Superior temporal gyrus (tissue), 1 donor: ENCODE measurements at regions not wholly inside any gene's neighbourhood (a gene's known extent, or its start where the extent isn't known, plus 50 kb on each side); places are given as distances from the start of the nearest gene placed in this dataset.
"Not testable (repeated sequence)": the region's sequence is repeated elsewhere in the genome, so short reads cannot be mapped to it uniquely, and the experiment has no call there.

ENCODE experiments used
- DNase-seq: peaks from one replicate; pipeline ENCODE4 v3.0.0-alpha.2; 2016; ENCODE audit errors: extremely low spot score

- no peak for DNase-seq
Observed at GRCh38 chr1:224791362-224791941, 138.0 kb upstream of the DNAH14 start.

GRCh38 chr1:224795591-224795990 lies 133.9 kb upstream of the DNAH14 start:
- DNase-seq, result no peak

GRCh38 chr1:224799083-224799482 lies 130.4 kb upstream of the DNAH14 start:
- DNase-seq, result no peak

GRCh38 chr1:224800486-224801119 lies 128.9 kb upstream of the DNAH14 start:
- no peak for DNase-seq

GRCh38 chr1:224801844-224802490 lies 127.5 kb upstream of the DNAH14 start:
- no peak for DNase-seq

GRCh38 chr1:224802617-224803016 lies 126.9 kb upstream of the DNAH14 start:
- peak; percentile 30 for DNase-seq

GRCh38 chr1:224804220-224804619 lies 125.3 kb upstream of the DNAH14 start:
- DNase-seq, result no peak

- no peak for DNase-seq
Observed at GRCh38 chr1:224805889-224806288, 123.6 kb upstream of the DNAH14 start.

- no peak for DNase-seq
Observed at GRCh38 chr1:224809137-224809536, 120.3 kb upstream of the DNAH14 start.

GRCh38 chr1:224809613-224810012 lies 119.9 kb upstream of the DNAH14 start:
- no peak for DNase-seq

- no peak for DNase-seq
Observed at GRCh38 chr1:224811564-224811963, 117.9 kb upstream of the DNAH14 start.

GRCh38 chr1:224815647-224816046 lies 113.8 kb upstream of the DNAH14 start:
- no peak for DNase-seq

- no peak for DNase-seq
Observed at GRCh38 chr1:224816062-224816461, 113.4 kb upstream of the DNAH14 start.

- no peak for DNase-seq
Observed at GRCh38 chr1:224817382-224817781, 112.1 kb upstream of the DNAH14 start.

GRCh38 chr1:224819861-224820260 lies 109.6 kb upstream of the DNAH14 start:
- no peak for DNase-seq

- DNase-seq, result no peak
Observed at GRCh38 chr1:224820341-224820740, 109.1 kb upstream of the DNAH14 start.

GRCh38 chr1:224821751-224822150 lies 107.7 kb upstream of the DNAH14 start:
- not testable (repeated sequence) for DNase-seq

GRCh38 chr1:224825525-224826000 lies 103.9 kb upstream of the DNAH14 start:
- DNase-seq, result no peak

- no peak for DNase-seq
Observed at GRCh38 chr1:224828691-224829090, 100.8 kb upstream of the DNAH14 start.

GRCh38 chr1:224831501-224831900 lies 98.0 kb upstream of the DNAH14 start:
- no peak for DNase-seq

- DNase-seq, result not testable (repeated sequence)
Observed at GRCh38 chr1:224839648-224840300, 89.7 kb upstream of the DNAH14 start.

- DNase-seq, result not testable (repeated sequence)
Observed at GRCh38 chr1:224841803-224842202, 87.7 kb upstream of the DNAH14 start.
